C4-2B (cell line): ENCODE measurements at regions not wholly inside any gene's neighbourhood (a gene's known extent, or its start where the extent isn't known, plus 50 kb on each side); places are given as distances from the start of the nearest gene placed in this dataset.

Experiments
- ZFX ChIP-seq: fragments of 450-650 bp; IDR thresholded peaks from 2 replicates; pipeline ENCODE4 v1.6.1; 2017
- TF ChIP-seq, protein P1 (sequence below): fragments of 450-650 bp; conservative IDR thresholded peaks from 2 replicates; pipeline ENCODE4 v1.5.1; 2017; ENCODE audit warnings: mild to moderate bottlenecking

DNA sequence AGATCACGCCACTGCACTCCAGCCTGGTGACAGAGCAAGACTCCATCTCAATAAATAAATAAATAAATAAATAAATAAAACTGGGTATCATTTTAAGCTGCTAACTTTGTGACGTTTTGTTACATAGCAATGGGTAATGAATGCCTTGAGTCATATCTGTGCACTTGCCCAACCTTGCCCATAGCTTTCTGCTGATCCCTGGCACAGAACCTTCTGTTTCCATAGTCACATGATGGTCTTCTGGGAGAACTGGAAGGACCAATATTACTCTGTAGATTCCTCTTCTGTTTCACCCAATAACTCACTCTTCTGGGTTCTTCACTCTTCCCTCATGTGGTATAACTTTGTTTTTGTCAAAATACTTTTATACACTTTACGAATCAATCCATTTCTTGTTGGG lies 140.8 kb downstream of the SCARB1 start:
- TF ChIP-seq, protein P1, sequence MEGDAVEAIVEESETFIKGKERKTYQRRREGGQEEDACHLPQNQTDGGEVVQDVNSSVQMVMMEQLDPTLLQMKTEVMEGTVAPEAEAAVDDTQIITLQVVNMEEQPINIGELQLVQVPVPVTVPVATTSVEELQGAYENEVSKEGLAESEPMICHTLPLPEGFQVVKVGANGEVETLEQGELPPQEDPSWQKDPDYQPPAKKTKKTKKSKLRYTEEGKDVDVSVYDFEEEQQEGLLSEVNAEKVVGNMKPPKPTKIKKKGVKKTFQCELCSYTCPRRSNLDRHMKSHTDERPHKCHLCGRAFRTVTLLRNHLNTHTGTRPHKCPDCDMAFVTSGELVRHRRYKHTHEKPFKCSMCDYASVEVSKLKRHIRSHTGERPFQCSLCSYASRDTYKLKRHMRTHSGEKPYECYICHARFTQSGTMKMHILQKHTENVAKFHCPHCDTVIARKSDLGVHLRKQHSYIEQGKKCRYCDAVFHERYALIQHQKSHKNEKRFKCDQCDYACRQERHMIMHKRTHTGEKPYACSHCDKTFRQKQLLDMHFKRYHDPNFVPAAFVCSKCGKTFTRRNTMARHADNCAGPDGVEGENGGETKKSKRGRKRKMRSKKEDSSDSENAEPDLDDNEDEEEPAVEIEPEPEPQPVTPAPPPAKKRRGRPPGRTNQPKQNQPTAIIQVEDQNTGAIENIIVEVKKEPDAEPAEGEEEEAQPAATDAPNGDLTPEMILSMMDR: no peak
- TF ChIP-seq ZFX: no peak
